ENCODE measurements at regions not wholly inside any gene's neighbourhood (a gene's known extent, or its start where the extent isn't known, plus 50 kb on each side); places are given as distances from the start of the nearest gene placed in this dataset.
A peak's percentile ranks its signal among the peaks of the same experiment; 100 is the strongest.

DNA sequence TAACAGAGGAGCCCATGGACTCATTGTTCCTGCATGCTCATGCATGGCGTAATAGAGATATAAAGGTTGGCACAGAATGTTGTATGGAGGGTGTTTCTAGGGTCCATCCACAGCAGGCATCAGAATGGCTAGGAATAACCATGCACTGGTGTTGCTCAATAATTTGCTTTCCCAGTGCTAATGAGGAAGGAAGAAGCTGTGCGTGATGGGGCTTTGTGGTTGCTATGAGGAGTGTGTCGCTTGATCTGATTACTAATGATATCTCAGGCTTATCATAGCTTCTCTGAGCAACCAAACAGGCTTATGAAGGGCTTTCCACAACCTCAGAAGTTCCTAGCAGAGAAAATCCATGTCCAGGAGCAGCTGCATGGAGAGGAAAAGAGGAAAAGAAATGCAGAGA lies 151.3 kb upstream of the TRPC7 start:
- Histone ChIP-seq H3K23me2 (ENCODE audit: low read depth, low read length) (no peaks in the 10 kb centered on the region), H3K4me2 (ENCODE audit: insufficient read depth in 1 of 2, low read depth in 2 of 2, low read length in 2 of 2) (no peak overlapping the region), H2BK20ac (ENCODE audit: low read length) (no peak overlapping the region), H3K36me3 (ENCODE audit: control insufficient read depth in 2 of 4, insufficient read depth in 4 of 4, low read length in 3 of 4) (no peaks in the 10 kb centered on the region), H3K4me3 (ENCODE audit: extremely low read depth in 1 of 4, insufficient read depth in 2 of 4, low read depth in 3 of 4, low read length in 4 of 4) (no peak overlapping the region), H2AFZ (ENCODE audit: low read length) (peak overlapping the region; percentile 23; the same call in 1 of the 2 replicates), H3K23ac (ENCODE audit: insufficient read length) (no peak overlapping the region), H3K56ac (replicated peaks; ENCODE audit: insufficient read length, low read depth, low read length) (no peak overlapping the region), H3K79me1 (ENCODE audit: low read depth, low read length) (no peaks in the 10 kb centered on the region), H3K4me1 (replicated peaks in 1 of 4; ENCODE audit: control insufficient read depth in 3 of 4, insufficient read depth in 4 of 4, low read length in 3 of 4) (peaks cover 0 to 4% (median 0%) of the 10 kb centered on the region in 4 experiments; a peak in 1 of 7 replicates), H3K9ac (replicated peaks in 1 of 4; ENCODE audit: extremely low read depth in 1 of 4, low read depth in 3 of 4, low read length in 3 of 4) (no peak overlapping the region), H3K4ac (replicated peaks; ENCODE audit: insufficient read length, low read depth, low read length) (no peak overlapping the region), H2BK15ac (ENCODE audit: low read length) (no peak overlapping the region), H4K20me1 (replicated peaks in 1 of 2; ENCODE audit: control insufficient read depth in 1 of 2, insufficient read depth in 2 of 2, low read length in 2 of 2) (no peaks in the 10 kb centered on the region), H3K9me3 (ENCODE audit: insufficient read depth in 2 of 2, low read depth in 1 of 2, low read length in 1 of 2) (no peaks in the 10 kb centered on the region), H2BK12ac (ENCODE audit: low read depth, low read length) (no peak overlapping the region), H3K27ac (ENCODE audit: low read depth, low read length) (no peak overlapping the region), H3K14ac (ENCODE audit: insufficient read length) (no peak overlapping the region), H4K91ac (replicated peaks; ENCODE audit: insufficient read length, low read length) (no peak overlapping the region), H2AK5ac (ENCODE audit: low read depth, low read length) (no peak overlapping the region), H4K5ac (ENCODE audit: insufficient read length, low read depth, low read length) (no peak overlapping the region), H2BK120ac (replicated peaks; ENCODE audit: low read depth, low read length) (no peak overlapping the region), H3K18ac (ENCODE audit: extremely low read depth, low read length) (no peak overlapping the region), H4K8ac (ENCODE audit: extremely low read depth, insufficient read depth, low read length) (no peak overlapping the region), H3K79me2 (ENCODE audit: control insufficient read depth in 1 of 2, insufficient read depth in 2 of 2, low read length in 2 of 2) (no peaks in the 10 kb centered on the region), H3K27me3 (replicated peaks in 1 of 4; ENCODE audit: control insufficient read depth in 3 of 4, extremely low read depth in 1 of 4, insufficient read depth in 3 of 4, low read length in 3 of 4) (no peaks in the 10 kb centered on the region), H2BK5ac (ENCODE audit: low read depth, low read length) (no peak overlapping the region)
- WGBS, 2 experiments (ENCODE audit: extremely low coverage in 1 of 2, insufficient coverage in 1 of 2, insufficient read length in 1 of 2, insufficient replicate concordance in 2 of 2, low coverage in 1 of 2, low lambda C conversion rate in 2 of 2, missing lambda C conversion rate in 1 of 2): 82% methylated on average over 3 of the region's 3 CpGs; no CpG with 5 or more reads in 1 of the 2 experiments
- DNase-seq (ENCODE audit: low read depth in 1 of 2, low spot score in 2 of 2) (no peak), FAIRE-seq (no peak)
- TF ChIP-seq KDM5A (IDR thresholded peaks at IDR 0.05; ENCODE audit: low read length): no peak
- TF ChIP-seq RNF2 (IDR thresholded peaks at IDR 0.05; ENCODE audit: borderline replicate concordance, low read depth, low read length, missing control alignments, poor library complexity, severe bottlenecking): no peak
- no peak for TF ChIP-seq SP1 (IDR thresholded peaks at IDR 0.05; ENCODE audit: low read depth, low read length)
- TF ChIP-seq RFX5 (IDR thresholded peaks at IDR 0.05; ENCODE audit: borderline replicate concordance, low read depth, low read length): no peak
- TF ChIP-seq EGR1 (IDR thresholded peaks at IDR 0.05; ENCODE audit: borderline replicate concordance, low read depth, low read length): no peak
- TF ChIP-seq CREB1 (IDR thresholded peaks at IDR 0.05): no peak
- no peak for TF ChIP-seq BACH1 (IDR thresholded peaks at IDR 0.05; ENCODE audit: low read length)
- TF ChIP-seq TBP (IDR thresholded peaks at IDR 0.05; ENCODE audit: low read depth, low read length): no peak
- TF ChIP-seq NRF1 (IDR thresholded peaks at IDR 0.05; ENCODE audit: low read depth, low read length): no peak
- TF ChIP-seq POLR2A (IDR thresholded peaks at IDR 0.05; ENCODE audit: control extremely low read depth in 1 of 2, low read depth in 2 of 2, low read length in 2 of 2): no peak
- CTCF ChIA-PET (ENCODE audit: partially characterized antibody): interaction anchor here (1.2 to 3.2 kb wide), 3 partner anchors 10 to 559 kb away, joined by 4 to 14 read pairs (median 4); no protein-coding TSS in a partner anchor
- POLR2A ChIA-PET (ENCODE audit: partially characterized antibody): interaction anchor here (1.6 kb wide), 1 partner anchor 9 kb away, joined by 3 read pairs; no protein-coding TSS in a partner anchor

Measured in H1 (cell line).